GM19035 (cell line): ENCODE measurements at regions not wholly inside any gene's neighbourhood (a gene's known extent, or its start where the extent isn't known, plus 50 kb on each side); places are given as distances from the start of the nearest gene placed in this dataset.

Experiments
- ATAC-seq: cut with Tn5 transposase; IDR thresholded peaks from one replicate; pipeline ENCODE4 v1.9.1; 2021; ENCODE audit not compliant: unreplicated experiment

GRCh38 chr11:110939471-110939870 lies 227.2 kb upstream of the ARHGAP20 start:
- ATAC-seq: no peak

GRCh38 chr11:110935018-110935640 lies 222.9 kb upstream of the ARHGAP20 start:
- no peak for ATAC-seq

- no peak for ATAC-seq
Measured at GRCh38 chr11:110929129-110929528, 216.9 kb upstream of the ARHGAP20 start.

- ATAC-seq: no peak
Measured at GRCh38 chr11:110928391-110928790, 216.2 kb upstream of the ARHGAP20 start.

GRCh38 chr11:110921742-110922521 lies 209.7 kb upstream of the ARHGAP20 start:
- no peak for ATAC-seq

- no peak for ATAC-seq
Measured at GRCh38 chr11:110919241-110919922, 207.1 kb upstream of the ARHGAP20 start.

GRCh38 chr11:110918351-110918750 lies 206.1 kb upstream of the ARHGAP20 start:
- no peak for ATAC-seq

- ATAC-seq: no peak
Measured at GRCh38 chr11:110912437-110912836, 200.2 kb upstream of the ARHGAP20 start.

- ATAC-seq: no peak
Measured at GRCh38 chr11:110910384-110910783, 198.1 kb upstream of the ARHGAP20 start.

- no peak for ATAC-seq
Measured at GRCh38 chr11:110909336-110909735, 197.1 kb upstream of the ARHGAP20 start.

GRCh38 chr11:110908401-110909105 lies 196.3 kb upstream of the ARHGAP20 start:
- no peak for ATAC-seq

- no peak for ATAC-seq
Measured at GRCh38 chr11:110907629-110908028, 195.4 kb upstream of the ARHGAP20 start.

GRCh38 chr11:110903830-110904229 lies 191.6 kb upstream of the ARHGAP20 start:
- no peak for ATAC-seq

GRCh38 chr11:110903378-110903777 lies 191.1 kb upstream of the ARHGAP20 start:
- ATAC-seq: no peak

GRCh38 chr11:110901441-110901840 lies 189.2 kb upstream of the ARHGAP20 start:
- ATAC-seq: no peak

GRCh38 chr11:110900426-110900825 lies 188.2 kb upstream of the ARHGAP20 start:
- no peak for ATAC-seq

GRCh38 chr11:110897035-110897434 lies 184.8 kb upstream of the ARHGAP20 start:
- no peak for ATAC-seq

GRCh38 chr11:110896358-110896757 lies 184.1 kb upstream of the ARHGAP20 start:
- ATAC-seq: no peak

GRCh38 chr11:110894224-110894623 lies 182.0 kb upstream of the ARHGAP20 start:
- ATAC-seq: no peak

- no peak for ATAC-seq
Measured at GRCh38 chr11:110892741-110893285, 180.6 kb upstream of the ARHGAP20 start.

GRCh38 chr11:110891411-110891810 lies 179.2 kb upstream of the ARHGAP20 start:
- no peak for ATAC-seq
